H1 (cell line): ENCODE measurements at regions not wholly inside any gene's neighbourhood (a gene's known extent, or its start where the extent isn't known, plus 50 kb on each side); places are given as distances from the start of the nearest gene placed in this dataset.
"Not testable (repeated sequence)": the region's sequence is repeated elsewhere in the genome, so short reads cannot be mapped to it uniquely, and the experiment has no call there.

ENCODE experiments used
- EP300 ChIP-seq, 2 experiments: IDR thresholded peaks; 1 replicate in 1 of 2; 2 replicates in 1 of 2; pipeline ENCODE4 v1.6.1; 2011 to 2012; ENCODE audit warnings: low read depth in 2 of 2, low read length in 2 of 2, mild to moderate bottlenecking in 2 of 2, borderline replicate concordance in 1 of 2, inconsistent platforms in 1 of 2, moderate library complexity in 1 of 2
- NRF1 ChIP-seq: IDR thresholded peaks from 2 replicates; pipeline ENCODE4 v1.6.1; 2011; ENCODE audit warnings: mild to moderate bottlenecking, low read depth, low read length, improper control_type of control experiment
- RAD21 ChIP-seq, 2 experiments: IDR thresholded peaks in 1 of 2; conservative IDR thresholded peaks in 1 of 2; 2 replicates each; pipeline ENCODE4 v1.6.1; 2011; ENCODE audit warnings: low read depth in 2 of 2, low read length in 2 of 2, improper control_type of control experiment in 1 of 2, inconsistent platforms in 1 of 2, mild to moderate bottlenecking in 1 of 2, moderate library complexity in 1 of 2
- RBBP5 ChIP-seq: IDR thresholded peaks from 2 replicates; pipeline ENCODE4 v1.7.1; 2012; ENCODE audit warnings: low read depth, mild to moderate bottlenecking, inconsistent platforms, low read length, moderate library complexity, borderline replicate concordance
- TF ChIP-seq, protein P1 (sequence below): IDR thresholded peaks from 2 replicates; pipeline ENCODE4 v1.6.1; 2012; ENCODE audit warnings: inconsistent platforms
- TF ChIP-seq, protein P2 (sequence below), 3 experiments: IDR thresholded peaks; 1 replicate in 2 of 3; 2 replicates in 1 of 3; pipeline versions ENCODE4 v1.5.1 to v1.6.1; 2011; ENCODE audit warnings: low read length in 3 of 3, mild to moderate bottlenecking in 3 of 3, inconsistent platforms in 2 of 3, low read depth in 1 of 3, moderate library complexity in 1 of 3; ENCODE audit not compliant: insufficient read depth in 1 of 3; ENCODE audit errors: control extremely low read depth in 1 of 3
- TF ChIP-seq, protein P3 (sequence below): IDR thresholded peaks from 2 replicates; pipeline ENCODE4 v1.6.1; 2011; ENCODE audit warnings: low read depth, mild to moderate bottlenecking, low read length; ENCODE audit not compliant: insufficient read depth

DNA sequence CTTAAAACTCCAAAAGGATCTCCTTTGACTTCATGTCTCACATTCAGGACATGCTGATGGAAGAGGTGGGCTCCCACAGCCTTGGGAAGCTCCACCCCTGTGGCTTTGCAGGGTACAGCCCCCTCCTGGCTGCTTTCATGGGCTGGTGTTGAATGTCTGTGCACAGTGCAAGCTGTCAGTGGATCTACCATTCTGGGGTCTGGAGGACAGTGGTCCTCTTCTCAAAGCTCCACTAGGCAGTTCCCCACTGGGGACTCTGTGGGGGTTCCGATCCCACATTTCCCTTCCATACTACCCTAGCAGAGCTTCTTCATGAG lies 150.2 kb upstream of the FBXL17 start:
- TF ChIP-seq, protein P1, sequence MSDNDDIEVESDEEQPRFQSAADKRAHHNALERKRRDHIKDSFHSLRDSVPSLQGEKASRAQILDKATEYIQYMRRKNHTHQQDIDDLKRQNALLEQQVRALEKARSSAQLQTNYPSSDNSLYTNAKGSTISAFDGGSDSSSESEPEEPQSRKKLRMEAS, result not testable (repeated sequence)
- TF ChIP-seq, protein P2, sequence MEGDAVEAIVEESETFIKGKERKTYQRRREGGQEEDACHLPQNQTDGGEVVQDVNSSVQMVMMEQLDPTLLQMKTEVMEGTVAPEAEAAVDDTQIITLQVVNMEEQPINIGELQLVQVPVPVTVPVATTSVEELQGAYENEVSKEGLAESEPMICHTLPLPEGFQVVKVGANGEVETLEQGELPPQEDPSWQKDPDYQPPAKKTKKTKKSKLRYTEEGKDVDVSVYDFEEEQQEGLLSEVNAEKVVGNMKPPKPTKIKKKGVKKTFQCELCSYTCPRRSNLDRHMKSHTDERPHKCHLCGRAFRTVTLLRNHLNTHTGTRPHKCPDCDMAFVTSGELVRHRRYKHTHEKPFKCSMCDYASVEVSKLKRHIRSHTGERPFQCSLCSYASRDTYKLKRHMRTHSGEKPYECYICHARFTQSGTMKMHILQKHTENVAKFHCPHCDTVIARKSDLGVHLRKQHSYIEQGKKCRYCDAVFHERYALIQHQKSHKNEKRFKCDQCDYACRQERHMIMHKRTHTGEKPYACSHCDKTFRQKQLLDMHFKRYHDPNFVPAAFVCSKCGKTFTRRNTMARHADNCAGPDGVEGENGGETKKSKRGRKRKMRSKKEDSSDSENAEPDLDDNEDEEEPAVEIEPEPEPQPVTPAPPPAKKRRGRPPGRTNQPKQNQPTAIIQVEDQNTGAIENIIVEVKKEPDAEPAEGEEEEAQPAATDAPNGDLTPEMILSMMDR (IDR thresholded peaks at IDR 0.05; ENCODE audit: control extremely low read depth in 1 of 3, insufficient read depth in 1 of 3, low read depth in 1 of 3, low read length in 3 of 3), result not testable (repeated sequence)
- TF ChIP-seq, protein P3, sequence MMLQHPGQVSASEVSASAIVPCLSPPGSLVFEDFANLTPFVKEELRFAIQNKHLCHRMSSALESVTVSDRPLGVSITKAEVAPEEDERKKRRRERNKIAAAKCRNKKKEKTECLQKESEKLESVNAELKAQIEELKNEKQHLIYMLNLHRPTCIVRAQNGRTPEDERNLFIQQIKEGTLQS, result not testable (repeated sequence)
- not testable (repeated sequence) for TF ChIP-seq RAD21 (IDR thresholded peaks at IDR 0.05 in 1 of 2, conservative IDR thresholded peaks at IDR 0.05 in 1 of 2; ENCODE audit: low read depth in 2 of 2, low read length in 2 of 2); EP300 (IDR thresholded peaks at IDR 0.05; ENCODE audit: borderline replicate concordance in 1 of 2, low read depth in 2 of 2, low read length in 2 of 2); NRF1; RBBP5
